Hematopoietic multipotent progenitor cell (in vitro differentiated cells): ENCODE measurements at regions not wholly inside any gene's neighbourhood (a gene's known extent, or its start where the extent isn't known, plus 50 kb on each side); places are given as distances from the start of the nearest gene placed in this dataset.

ENCODE experiments used
- DNase-seq, 3 donors: peaks; one replicate each; pipeline ENCODE4 v3.0.0-alpha.2; 2011 to 2015; ENCODE audit warnings: low read depth in 2 of 3, low spot score in 2 of 3

DNA sequence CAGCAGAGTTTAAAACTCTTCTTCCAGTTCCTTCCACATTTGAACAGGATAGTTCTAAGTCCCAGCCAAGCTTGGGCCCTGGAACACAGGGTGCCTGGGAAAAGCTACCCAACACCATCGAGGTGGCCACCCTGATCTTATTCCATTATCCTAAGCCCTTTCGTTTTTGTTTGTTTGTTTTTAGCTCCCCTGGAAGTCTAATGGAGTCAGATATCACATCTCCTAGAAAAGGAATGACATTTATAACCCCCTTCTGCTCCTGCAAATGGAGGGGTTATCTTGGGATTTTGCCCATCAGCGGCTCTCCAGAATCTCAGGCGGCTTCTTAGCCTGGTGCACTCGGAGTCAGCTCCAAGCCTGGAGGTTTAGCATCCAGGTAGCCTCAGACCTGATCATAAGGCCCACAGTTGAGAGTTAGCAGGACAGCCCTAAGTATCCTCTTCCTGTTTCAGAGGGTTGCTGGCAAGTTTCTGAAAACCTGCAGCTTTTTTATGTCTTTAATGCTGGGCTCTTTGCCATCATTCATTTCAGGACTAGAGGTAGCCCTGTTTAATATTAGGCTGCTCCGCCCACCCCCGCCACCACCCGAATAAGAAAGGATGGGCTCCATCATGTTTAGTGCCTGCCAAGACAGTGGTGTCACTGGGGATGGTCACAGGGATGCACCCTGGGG is 230.0 kb upstream of the LNX1 start:
- no peak for DNase-seq

DNA sequence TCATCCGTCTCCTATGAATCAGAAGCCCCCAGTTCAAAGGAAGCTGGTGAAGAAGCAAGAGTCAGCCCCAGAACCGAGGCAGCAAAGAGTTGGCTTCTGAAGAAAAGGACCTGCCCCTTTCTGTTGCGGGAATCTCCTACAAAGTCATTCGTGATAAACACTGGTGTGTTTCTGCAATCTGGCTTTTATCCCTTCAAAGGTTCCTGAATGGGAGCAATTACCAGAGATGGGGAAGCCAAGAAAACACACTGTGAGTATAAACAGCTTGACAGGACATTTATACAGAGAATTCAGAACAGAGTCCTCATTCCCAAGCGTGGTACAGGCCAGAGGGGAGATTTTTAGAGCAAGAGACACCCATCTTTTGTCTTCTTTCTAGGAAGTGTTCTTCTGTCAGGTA is 226.8 kb upstream of the LNX1 start:
- no peak for DNase-seq

DNA sequence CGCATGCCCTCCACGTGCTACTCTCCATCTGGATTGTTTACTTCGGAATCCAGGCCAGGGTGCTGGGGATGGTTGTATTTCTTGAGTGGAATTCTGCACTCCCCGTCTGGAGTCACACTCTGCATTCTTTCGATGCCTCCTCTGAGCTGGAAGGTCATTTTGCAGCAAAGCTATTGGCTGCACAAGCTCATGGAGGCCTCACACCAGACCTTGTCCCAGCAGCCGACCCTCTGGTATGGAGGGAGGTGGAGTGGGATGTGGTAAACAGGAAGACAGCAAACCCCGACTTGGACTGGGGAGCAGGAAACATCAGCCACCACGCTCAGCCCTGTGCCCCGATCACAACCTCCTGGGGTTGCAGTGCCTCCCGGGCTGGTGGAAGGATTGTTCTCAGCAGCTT is 225.3 kb upstream of the LNX1 start:
- no peak for DNase-seq

DNA sequence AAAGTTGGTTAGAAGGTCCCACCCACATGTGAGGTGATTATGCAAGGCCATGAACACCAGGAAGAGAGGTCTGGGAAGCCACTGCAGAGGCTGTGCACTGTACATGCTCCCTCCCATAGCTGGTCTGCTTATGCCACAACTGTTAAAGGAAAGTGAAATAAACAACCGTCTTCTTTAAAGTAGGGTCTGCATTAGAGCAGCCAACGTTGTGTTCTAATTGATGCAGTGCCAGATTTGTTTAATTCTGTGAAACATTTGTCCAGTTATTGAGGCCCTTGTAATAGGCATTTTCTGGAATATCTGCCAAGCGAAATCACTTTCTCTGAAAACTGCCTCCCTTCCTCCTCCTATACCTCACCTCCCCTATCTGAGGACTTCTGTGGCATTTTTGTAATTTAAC is 224.0 kb upstream of the LNX1 start:
- no peak for DNase-seq

DNA sequence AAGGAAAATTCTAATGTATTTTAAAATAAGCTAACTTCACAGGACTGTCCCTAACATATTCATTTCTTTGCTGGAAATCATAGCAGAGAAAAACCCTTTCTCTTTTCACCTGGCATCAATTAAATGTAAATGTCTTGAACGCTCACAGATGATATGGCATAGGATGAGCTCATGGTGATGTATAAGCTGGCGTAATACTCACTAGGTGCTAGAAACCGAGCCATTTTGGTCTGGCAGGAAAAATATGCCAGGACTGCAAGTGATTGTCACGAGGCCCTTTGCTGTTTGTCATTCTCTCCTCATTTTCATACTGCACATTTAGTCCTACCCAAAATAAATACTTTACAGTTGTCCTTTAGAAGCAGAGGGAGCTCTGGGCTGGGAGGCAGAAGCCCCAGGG is 222.7 kb upstream of the LNX1 start:
- no peak for DNase-seq

DNA sequence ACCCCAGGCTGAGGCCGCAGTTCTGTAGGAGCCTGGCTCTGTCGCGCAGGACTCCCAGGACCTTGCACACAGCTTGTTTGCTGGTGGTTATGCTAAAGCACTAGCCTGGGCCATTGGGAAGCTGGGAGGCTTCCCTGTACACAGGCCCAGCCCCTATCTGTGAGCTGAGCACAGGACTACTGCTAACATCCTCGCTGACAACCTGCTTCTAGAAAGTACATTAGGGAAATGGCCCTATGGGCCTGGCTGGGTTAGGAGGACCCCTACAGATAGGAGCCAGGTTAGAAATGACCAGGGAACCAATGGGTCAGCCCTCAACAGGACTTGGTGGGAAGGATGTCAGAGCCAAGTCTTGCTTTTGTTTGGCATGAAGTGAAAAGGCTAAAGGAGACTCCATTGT is 219.4 kb upstream of the LNX1 start:
- no peak for DNase-seq

DNA sequence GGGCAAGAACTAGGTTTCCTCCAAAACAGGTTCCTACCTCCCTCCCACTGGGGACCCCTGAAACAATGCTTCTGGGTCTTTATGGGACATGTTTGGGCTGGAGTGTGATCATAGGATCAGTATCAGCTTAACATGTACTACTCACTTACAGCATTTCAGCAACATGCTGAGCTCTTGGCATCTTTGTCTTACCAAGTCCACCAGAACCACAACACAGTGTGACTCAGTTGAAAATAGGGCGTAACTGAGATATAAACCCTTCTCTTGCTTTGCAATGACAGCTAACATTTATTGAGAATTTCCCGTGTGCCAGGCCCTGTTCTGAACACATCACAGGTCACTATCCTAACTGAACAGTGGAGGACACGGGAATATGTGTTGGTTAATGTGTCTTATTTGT is 218.5 kb upstream of the LNX1 start:
- no peak for DNase-seq

DNA sequence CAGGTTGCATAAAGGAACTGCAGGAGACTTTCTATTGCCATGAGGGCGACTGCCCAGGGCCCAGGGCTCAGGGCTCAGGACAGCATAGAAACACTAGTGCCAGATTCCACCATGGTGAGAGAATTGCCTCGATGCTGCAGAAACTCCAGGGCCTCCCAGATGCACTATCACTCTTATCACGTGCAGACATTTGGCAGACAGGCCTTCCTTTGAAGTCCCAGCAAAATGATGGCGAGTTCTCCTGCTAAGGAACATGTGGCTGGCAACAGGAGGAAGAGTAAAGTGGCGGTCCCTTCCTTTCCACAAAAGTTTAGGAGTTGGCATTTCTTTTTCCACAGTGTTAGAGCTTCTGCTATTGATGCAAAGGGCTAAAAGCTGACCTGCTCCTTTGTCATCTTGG is 214.0 kb upstream of the LNX1 start:
- no peak for DNase-seq

DNA sequence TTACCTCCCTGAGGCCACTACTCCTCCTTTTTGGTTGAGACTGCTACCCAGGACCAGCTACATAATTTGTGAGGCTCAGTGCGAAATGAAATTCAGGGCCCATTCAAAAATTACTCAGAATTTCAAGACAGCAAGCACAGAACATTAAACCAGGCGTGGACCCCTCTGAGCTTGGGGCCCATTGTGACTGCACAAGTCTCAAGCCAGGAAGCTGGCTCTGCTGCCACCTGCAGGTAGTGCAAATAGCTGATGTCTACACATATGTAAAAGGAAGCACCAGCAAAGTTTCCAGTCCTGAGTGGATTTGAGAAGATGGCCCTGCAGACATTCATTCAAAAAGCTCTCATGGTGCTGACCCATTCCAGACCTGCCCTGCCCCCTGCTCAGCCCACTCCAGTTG is 213.4 kb upstream of the LNX1 start:
- peak in 2 of 3 donors; percentile 53 to 73 for DNase-seq

DNA sequence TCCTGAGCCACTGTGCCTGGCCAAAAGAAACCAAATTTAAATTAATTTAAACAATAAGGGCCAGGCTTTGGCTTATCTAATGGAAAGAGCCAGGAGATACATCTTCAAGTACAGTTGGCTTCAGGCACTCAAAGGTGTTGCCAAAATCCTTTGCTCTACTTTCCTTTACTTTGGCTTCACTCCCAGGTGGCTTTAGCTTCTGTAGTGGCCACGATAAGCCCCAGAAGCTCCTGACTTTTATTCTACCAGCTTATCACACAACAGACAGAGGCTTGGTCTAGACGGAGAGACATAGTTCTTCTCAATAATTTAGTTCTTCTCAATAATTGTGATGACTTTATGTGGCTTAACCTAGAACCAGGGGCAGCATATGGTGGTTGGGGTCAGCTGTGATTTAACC is 211.2 kb upstream of the LNX1 start:
- no peak for DNase-seq

DNA sequence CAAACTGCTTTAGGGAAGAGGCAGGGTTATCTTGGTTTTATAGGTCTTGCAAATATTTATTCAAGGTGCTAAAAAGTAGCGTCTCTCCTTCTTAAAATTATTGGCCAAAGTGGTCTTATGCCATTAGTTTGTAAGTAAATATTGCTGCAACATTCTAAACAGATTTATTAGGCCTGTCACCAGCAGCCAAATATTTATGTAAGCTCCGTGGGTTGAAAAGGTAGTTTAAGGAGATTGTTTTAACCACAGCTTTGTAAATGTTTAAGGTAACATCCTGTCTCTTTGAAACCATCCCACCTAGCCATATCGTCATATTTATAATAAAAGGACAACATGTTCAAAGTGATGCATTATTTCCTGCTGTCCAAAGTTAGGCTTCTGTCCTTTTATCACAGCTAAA is 210.1 kb upstream of the LNX1 start:
- DNase-seq: no peak

DNA sequence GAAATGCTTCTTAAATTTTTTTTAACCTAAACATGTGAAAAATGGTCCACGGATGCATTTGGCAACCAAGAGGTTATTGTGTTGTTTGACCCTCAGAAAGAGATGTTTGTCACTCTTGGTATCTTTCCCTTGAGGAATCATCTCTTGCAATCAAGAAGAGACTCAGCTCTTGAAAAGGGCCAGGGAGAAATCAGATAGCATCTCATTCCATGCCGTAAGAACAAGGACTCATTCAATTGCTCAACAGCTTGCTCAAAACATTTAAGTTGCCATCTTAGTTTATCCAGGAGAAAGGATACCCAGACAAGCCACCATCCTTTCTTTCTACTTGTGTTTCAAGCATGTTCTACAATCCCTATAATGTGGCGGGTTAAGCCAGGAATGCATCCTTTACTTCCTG is 209.5 kb upstream of the LNX1 start:
- no peak for DNase-seq

DNA sequence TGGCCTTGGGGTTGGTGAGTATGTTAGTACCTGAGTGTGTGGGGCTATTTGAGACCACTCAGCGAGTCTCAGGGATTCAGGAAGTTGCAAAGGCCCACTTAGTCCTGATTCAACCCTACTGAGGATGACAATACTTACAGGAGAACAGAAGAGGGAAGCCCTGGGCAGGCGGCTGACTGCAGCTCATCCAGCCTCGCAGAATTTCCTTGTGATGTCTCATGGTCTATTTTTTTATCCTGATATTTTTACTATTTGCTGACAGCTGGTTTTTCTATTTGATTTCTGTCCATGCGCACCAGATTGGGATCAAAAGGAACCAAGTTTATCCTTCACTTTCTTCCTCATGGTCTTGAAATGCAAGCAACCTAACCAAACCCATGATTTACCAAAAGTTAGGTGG is 201.8 kb upstream of the LNX1 start:
- DNase-seq: no peak

DNA sequence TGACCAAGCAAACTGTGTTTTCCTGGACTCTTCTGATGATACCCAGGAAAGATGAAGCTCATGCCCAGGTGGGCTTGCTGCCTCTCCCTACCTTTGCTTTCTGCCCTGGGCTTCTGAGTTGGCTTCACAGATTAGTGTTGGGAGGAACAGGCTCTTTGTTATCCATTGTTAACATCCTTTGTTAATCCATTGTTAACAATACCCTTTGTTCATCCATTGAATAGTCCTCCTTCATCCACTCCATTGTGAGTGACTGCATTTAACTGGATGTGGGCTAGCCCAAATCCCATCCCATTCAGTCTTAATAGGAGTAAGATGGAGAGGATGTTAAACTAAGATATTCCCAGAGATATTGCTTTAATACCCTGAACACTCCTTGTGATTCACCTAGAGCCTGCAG is 199.0 kb upstream of the LNX1 start:
- no peak for DNase-seq

DNA sequence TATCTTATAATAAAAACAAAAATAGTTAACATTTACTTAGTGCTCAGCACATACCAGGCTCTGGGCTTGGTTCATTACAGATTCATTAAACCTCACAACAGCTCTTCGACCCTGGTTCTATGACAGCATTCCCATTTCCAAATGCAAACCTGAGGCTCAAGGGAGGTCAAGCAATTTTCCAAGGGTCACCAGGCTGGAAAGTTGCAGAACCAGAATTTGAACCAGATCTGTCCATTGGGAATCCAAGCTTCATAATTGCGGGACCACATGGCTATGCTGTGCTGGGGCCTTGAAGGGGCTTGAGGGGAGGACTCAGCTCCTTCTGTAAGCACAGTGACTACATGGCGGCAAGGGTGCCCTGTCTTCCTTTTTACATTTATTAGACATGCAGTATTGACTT is 197.3 kb upstream of the LNX1 start:
- DNase-seq: no peak

DNA sequence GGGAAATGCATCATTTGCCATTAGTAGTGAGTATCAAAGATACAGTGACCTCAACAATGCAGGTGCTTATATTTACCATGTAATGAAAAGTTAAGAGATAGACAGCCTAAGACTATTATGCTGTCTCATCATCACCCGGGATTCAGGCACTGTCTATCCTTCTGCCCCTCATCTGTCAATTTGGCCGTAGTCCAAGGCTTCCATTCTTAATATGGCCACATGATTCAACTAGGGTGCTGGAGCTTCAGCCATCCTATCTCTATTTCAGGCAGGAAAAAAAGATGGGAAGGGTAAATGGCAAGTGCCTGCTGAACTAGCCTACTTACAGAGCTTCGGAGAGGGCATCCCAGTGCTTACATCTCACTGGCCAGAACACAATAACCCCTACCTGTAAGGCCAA is 196.7 kb upstream of the LNX1 start:
- no peak for DNase-seq

DNA sequence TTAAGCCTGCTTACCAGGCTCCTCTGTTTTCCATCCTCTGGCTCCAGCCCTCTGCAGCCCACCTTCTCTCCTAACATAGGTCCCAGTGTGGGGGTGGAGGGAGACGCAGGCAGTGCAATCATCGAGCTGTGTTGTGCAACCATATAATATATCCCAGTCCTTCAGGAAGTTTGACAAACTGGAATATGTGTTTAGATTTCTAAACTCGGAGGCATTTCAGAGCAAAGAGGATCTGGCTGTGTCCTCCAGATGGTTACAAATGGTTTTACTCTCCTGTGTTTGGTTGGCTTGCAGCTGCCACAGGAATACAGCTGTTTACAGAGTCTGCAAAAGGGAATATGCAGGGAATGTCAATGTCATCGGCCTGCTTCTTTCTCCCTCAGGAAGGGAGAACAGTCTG is 195.3 kb upstream of the LNX1 start:
- DNase-seq: no peak

DNA sequence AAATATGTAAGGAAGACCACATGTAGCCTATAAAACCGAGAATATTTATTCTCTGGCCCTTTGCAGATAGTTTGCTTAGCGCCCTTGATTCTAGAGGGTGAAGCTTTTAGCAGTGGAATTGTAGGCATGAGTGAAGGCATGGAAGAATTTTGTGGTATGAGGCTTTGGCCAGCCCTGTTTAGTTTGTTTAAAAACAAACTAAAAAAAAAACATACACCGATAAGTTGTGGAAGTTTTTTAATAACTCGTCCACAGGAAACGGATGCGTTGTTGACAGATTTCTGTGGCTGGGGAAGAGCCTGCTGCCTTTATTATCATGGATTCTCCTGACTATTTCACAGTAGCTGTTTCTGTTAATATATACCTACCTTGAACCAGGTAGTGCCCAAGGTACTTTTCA is 194.7 kb upstream of the LNX1 start:
- DNase-seq: no peak

DNA sequence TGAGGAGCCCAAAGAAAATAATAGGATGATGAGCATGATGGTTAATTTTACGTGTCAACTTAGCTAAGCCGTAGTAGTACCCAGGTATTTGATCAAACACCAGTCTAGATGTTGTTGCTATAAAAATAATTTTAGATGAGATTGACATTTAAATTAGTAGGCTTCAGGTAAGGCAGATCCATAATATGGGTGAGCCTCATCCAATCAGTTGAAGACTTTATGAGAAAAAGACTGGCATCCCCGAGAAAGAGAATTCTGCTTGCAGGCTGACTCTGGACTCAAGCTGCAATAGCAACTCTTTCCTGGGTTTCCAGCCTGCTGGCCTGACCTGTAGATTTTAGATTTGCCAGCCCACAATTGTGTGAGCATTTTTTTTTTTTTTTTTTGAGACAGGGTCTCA is 192.8 kb upstream of the LNX1 start:
- DNase-seq: no peak

DNA sequence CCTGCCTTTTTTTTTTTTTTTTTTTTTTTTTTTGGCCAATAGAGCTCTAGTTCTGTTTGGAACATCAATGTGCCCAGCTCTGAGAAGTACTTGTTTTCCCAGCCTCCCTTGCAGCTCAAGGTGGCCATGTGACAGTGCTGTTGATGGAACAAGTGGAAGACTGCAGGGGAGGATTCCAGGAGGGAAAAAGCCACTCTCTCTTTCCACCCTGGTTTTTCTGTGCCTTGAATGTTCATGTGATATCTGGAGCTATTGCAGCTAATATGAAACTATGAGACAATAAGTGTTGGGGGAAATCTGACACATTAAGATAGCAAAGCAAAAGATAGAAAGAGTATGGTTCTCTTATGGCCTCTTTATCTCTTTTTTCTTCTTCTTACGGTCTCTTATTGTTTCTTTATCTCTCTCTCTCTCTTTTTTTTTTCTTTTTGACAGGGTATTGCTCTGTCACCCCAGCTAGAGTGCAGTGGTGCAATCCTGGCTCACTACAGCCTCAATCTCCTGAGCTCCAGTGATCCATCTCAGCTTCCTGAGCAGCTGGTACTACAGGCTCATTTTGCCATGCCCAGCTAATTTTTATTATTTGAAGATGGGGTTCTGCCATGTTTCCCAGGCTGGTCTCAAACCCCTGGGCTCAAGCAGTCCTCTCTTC is 192.0 kb upstream of the LNX1 start:
- no peak for DNase-seq

DNA sequence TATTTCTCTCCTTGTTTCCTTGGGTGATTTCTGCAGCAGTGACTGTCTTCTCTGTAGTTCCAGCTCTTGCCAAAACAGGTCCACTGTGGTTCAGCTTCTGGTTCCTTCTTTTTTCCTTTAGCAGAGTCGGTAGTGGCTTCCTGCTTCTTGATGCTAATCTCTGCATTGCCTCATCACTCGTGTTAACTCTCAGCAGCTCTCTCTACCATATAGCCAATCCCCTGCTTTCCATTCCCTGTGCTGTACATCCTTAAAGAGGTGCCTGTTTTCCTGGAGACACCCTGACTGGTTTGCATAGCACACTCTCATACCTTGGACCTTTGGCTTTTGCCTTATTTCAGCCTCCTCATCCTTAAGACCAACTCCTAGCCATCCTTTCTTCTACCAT is 191.2 kb upstream of the LNX1 start:
- DNase-seq: peak in 2 of 3 donors; percentile 4 to 64

DNA sequence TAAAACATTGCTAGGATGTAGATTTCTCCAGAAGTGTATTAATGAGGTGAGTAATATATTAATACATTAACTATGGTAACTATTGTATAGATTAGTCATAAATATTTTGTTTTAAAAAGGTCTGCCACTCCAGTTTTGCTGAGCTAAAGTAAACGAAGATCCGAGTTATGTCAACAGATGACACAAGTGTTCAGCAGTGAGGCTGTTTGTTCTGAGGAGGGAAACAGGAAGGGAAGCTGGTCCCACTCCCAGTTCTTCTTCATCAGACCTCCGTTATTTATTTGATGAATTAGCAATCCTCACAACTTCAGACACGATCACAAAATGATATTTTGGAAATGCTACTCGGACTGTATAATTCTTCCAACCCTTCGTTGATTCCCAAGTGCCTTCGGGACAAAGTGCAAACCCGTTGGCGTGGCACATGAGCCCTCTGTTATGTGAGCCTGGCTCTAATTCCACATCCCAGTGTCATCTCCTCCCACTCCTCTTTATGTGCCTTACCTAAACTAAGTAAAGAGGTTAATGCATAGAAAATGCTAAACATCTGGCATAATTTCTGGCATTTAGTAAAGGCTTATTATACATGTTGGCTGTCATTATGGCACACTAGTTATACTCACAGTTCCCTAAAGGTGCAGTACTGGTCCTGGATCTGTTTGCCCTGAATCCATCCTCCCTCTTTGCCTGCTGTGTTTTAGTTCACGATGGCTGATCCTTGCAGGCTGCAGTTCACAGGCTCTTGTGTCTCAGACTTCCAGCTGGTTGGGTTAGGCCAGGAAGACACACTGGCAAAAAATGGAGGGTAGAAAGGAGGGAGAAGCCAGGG is 190.6 kb upstream of the LNX1 start:
- no peak for DNase-seq
